Astrocyte (in vitro differentiated cells and primary cell): ENCODE measurements at regions not wholly inside any gene's neighbourhood (a gene's known extent, or its start where the extent isn't known, plus 50 kb on each side); places are given as distances from the start of the nearest gene placed in this dataset.

Source experiments
- DNase-seq: peaks from one replicate; pipeline ENCODE4 v3.0.0-alpha.2; 2010; ENCODE audit warnings: low read depth
- FAIRE-seq: peaks from 2 replicates; lab custom pipeline; 2011; peaks lifted over from hg19 to GRCh38; lab: Jason Lieb, UNC
- H2AFZ ChIP-seq: 2 replicates; pipeline ENCODE4 v1.6.0; 2012; ENCODE audit warnings: low read depth, low read length, inconsistent platforms
- H3K27ac ChIP-seq: 2 replicates; pipeline ENCODE4 v1.5.1; 2011; ENCODE audit warnings: low read depth, low read length, inconsistent platforms
- H3K27me3 ChIP-seq: 2 replicates; pipeline ENCODE4 v1.6.0; 2011; ENCODE audit warnings: low read length, inconsistent platforms; ENCODE audit not compliant: insufficient read depth
- H3K36me3 ChIP-seq: 2 replicates; pipeline ENCODE4 v1.5.1; 2011; ENCODE audit warnings: low read length, inconsistent platforms; ENCODE audit not compliant: insufficient read depth
- H3K4me1 ChIP-seq: 2 replicates; pipeline ENCODE4 v1.5.1; 2011; ENCODE audit warnings: low read length, inconsistent platforms; ENCODE audit not compliant: insufficient read depth
- H3K4me2 ChIP-seq: 2 replicates; pipeline ENCODE4 v1.6.0; 2012; ENCODE audit warnings: low read length, inconsistent platforms
- H3K4me3 ChIP-seq: 2 replicates; pipeline ENCODE4 v1.5.1; 2011; ENCODE audit warnings: low read depth, mild to moderate bottlenecking, low read length, inconsistent platforms; ENCODE audit not compliant: insufficient read depth
- H3K79me2 ChIP-seq: 2 replicates; pipeline ENCODE4 v1.6.0; 2012; ENCODE audit warnings: mild to moderate bottlenecking, low read length, inconsistent platforms; ENCODE audit not compliant: insufficient read depth
- H3K9ac ChIP-seq: 2 replicates; pipeline ENCODE4 v1.6.0; 2012; ENCODE audit warnings: mild to moderate bottlenecking, low read length, inconsistent platforms
- H3K9me3 ChIP-seq: 2 replicates; pipeline ENCODE4 v1.5.1; 2012; ENCODE audit warnings: low read depth, mild to moderate bottlenecking, low read length, inconsistent platforms; ENCODE audit not compliant: insufficient read depth
- H4K20me1 ChIP-seq: 2 replicates; pipeline ENCODE4 v1.6.0; 2012; ENCODE audit warnings: low read length, inconsistent platforms; ENCODE audit not compliant: insufficient read depth
- H3K27ac Mint-ChIP-seq: one replicate; pipeline ENCODE4 v1.8.0; 2021; ENCODE audit warnings: mild to moderate bottlenecking, mixed read lengths; ENCODE audit not compliant: unreplicated experiment
- H3K27me3 Mint-ChIP-seq: one replicate; pipeline ENCODE4 v1.8.0; 2021; ENCODE audit warnings: low read depth, mixed read lengths; ENCODE audit not compliant: unreplicated experiment
- H3K36me3 Mint-ChIP-seq: one replicate; pipeline ENCODE4 v1.8.0; 2021; ENCODE audit warnings: low read depth, mixed read lengths; ENCODE audit not compliant: unreplicated experiment
- H3K4me1 Mint-ChIP-seq: one replicate; pipeline ENCODE4 v1.8.0; 2021; ENCODE audit warnings: low read depth, mixed read lengths; ENCODE audit not compliant: unreplicated experiment
- H3K4me3 Mint-ChIP-seq: one replicate; pipeline ENCODE4 v1.8.0; 2021; ENCODE audit warnings: mild to moderate bottlenecking, moderate library complexity, mixed read lengths; ENCODE audit not compliant: unreplicated experiment
- H3K9me3 Mint-ChIP-seq: one replicate; pipeline ENCODE4 v1.8.0; 2021; ENCODE audit warnings: mild to moderate bottlenecking, mixed read lengths; ENCODE audit not compliant: unreplicated experiment
- CTCF ChIP-seq: IDR thresholded peaks from 2 replicates; pipeline ENCODE4 v1.5.1; 2011; ENCODE audit warnings: low read depth, mild to moderate bottlenecking, inconsistent platforms, low read length, moderate library complexity; ENCODE audit not compliant: insufficient read depth
- EZH2 ChIP-seq: IDR thresholded peaks from 2 replicates; pipeline ENCODE4 v1.6.1; 2012; ENCODE audit warnings: mild to moderate bottlenecking, low read length, inconsistent platforms; ENCODE audit not compliant: insufficient read depth

- H3K36me3 Mint-ChIP-seq, result peaks cover 2% of the 10 kb centered on the region
- Histone ChIP-seq H3K4me3 (no peak overlapping the region), H3K27ac (no peak overlapping the region), H3K4me1 (no peaks in the 10 kb centered on the region), H2AFZ (no peak overlapping the region), H3K79me2 (no peaks in the 10 kb centered on the region), H3K4me2 (no peak overlapping the region), H3K36me3 (no peaks in the 10 kb centered on the region), H3K9ac (no peak overlapping the region), H3K27me3 (no peaks in the 10 kb centered on the region), H3K9me3 (no peaks in the 10 kb centered on the region), H4K20me1 (no peaks in the 10 kb centered on the region)
- H3K4me1 Mint-ChIP-seq, result peaks cover 7% of the 10 kb centered on the region
- DNase-seq, result no peak
- H3K27ac Mint-ChIP-seq, result no peak overlapping the region
- no peaks in the 10 kb centered on the region for H3K9me3 Mint-ChIP-seq
- H3K27me3 Mint-ChIP-seq, result no peaks in the 10 kb centered on the region
- no peak overlapping the region for H3K4me3 Mint-ChIP-seq
- FAIRE-seq, result no peak
- no peak for TF ChIP-seq CTCF
Observed at GRCh38 chr10:28190196-28190595, 112.7 kb downstream of the MPP7 start.

GRCh38 chr10:28188526-28188925, 114.3 kb downstream of the MPP7 start:
- FAIRE-seq, result no peak
- Histone ChIP-seq H3K27me3 (no peaks in the 10 kb centered on the region), H3K27ac (no peak overlapping the region), H3K4me2 (no peak overlapping the region), H3K9me3 (no peaks in the 10 kb centered on the region), H3K36me3 (no peaks in the 10 kb centered on the region), H4K20me1 (no peaks in the 10 kb centered on the region), H3K9ac (no peak overlapping the region), H3K4me1 (no peaks in the 10 kb centered on the region), H2AFZ (no peak overlapping the region), H3K4me3 (no peak overlapping the region), H3K79me2 (no peaks in the 10 kb centered on the region)
- DNase-seq, result no peak
- no peak for TF ChIP-seq EZH2
- no peak for TF ChIP-seq CTCF
- H3K4me1 Mint-ChIP-seq, result peaks cover 7% of the 10 kb centered on the region
- no peak overlapping the region for H3K27ac Mint-ChIP-seq
- H3K27me3 Mint-ChIP-seq, result no peaks in the 10 kb centered on the region
- no peak overlapping the region for H3K4me3 Mint-ChIP-seq
- peaks cover 2% of the 10 kb centered on the region for H3K36me3 Mint-ChIP-seq
- H3K9me3 Mint-ChIP-seq, result no peaks in the 10 kb centered on the region

GRCh38 chr10:28186887-28187578, 115.8 kb downstream of the MPP7 start:
- Mint-ChIP-seq H3K27ac (no peak overlapping the region), H3K4me1 (peaks cover 9% of the 10 kb centered on the region), H3K9me3 (no peaks in the 10 kb centered on the region), H3K27me3 (no peaks in the 10 kb centered on the region), H3K36me3 (no peaks in the 10 kb centered on the region), H3K4me3 (no peak overlapping the region)
- H2AFZ ChIP-seq, result no peak overlapping the region
- no peaks in the 10 kb centered on the region for H3K9me3 ChIP-seq
- H3K79me2 ChIP-seq, result no peaks in the 10 kb centered on the region
- no peaks in the 10 kb centered on the region for H3K27me3 ChIP-seq
- DNase-seq (no peak), FAIRE-seq (no peak)
- no peak for TF ChIP-seq CTCF
- TF ChIP-seq EZH2, result no peak
- no peaks in the 10 kb centered on the region for H4K20me1 ChIP-seq
- no peaks in the 10 kb centered on the region for H3K36me3 ChIP-seq
- H3K9ac ChIP-seq, result no peak overlapping the region
- no peak overlapping the region for H3K27ac ChIP-seq
- no peak overlapping the region for H3K4me3 ChIP-seq
- H3K4me1 ChIP-seq, result no peaks in the 10 kb centered on the region
- H3K4me2 ChIP-seq, result no peak overlapping the region
